Cardiac muscle cell (in vitro differentiated cells and primary cell): ENCODE measurements at regions not wholly inside any gene's neighbourhood (a gene's known extent, or its start where the extent isn't known, plus 50 kb on each side); places are given as distances from the start of the nearest gene placed in this dataset.

ENCODE experiments used
- DNase-seq, 2 donors: peaks; one replicate each; pipeline versions ENCODE4 v3.0.0 to v3.0.0-alpha.2; 2010 to 2017; ENCODE audit warnings: low read depth in 1 of 2, low spot score in 1 of 2
- H3K27ac ChIP-seq: fragments of 200-600 bp; sonication (generic); 2 replicates; pipeline ENCODE4 v1.5.1; 2016
- H3K27me3 ChIP-seq: fragments of 200-600 bp; sonication (generic); 2 replicates; pipeline ENCODE4 v1.6.0; 2016; ENCODE audit warnings: control low read depth
- H3K36me3 ChIP-seq: fragments of 200-600 bp; sonication (generic); 2 replicates; pipeline ENCODE4 v1.5.1; 2016; ENCODE audit warnings: control low read depth
- H3K4me1 ChIP-seq: fragments of 200-600 bp; sonication (generic); 2 replicates; pipeline ENCODE4 v1.8.1; 2017; ENCODE audit warnings: low read depth, mild to moderate bottlenecking, mixed run types
- H3K4me3 ChIP-seq: fragments of 200-600 bp; sonication (generic); 2 replicates; pipeline ENCODE4 v1.5.1; 2016; ENCODE audit warnings: mild to moderate bottlenecking
- H3K9me3 ChIP-seq: fragments of 200-600 bp; sonication (generic); 2 replicates; pipeline ENCODE4 v1.5.1; 2017; ENCODE audit warnings: low read depth, mild to moderate bottlenecking, control low read depth
- CTCF ChIP-seq: IDR thresholded peaks from 2 replicates; pipeline ENCODE4 v1.5.1; 2012; ENCODE audit warnings: low read depth, mild to moderate bottlenecking, low read length

GRCh38 chr11:121933294-121933693 lies 182.7 kb downstream of the BLID start:
- no peak for TF ChIP-seq CTCF

GRCh38 chr11:121932646-121933185 lies 183.3 kb downstream of the BLID start:
- Histone ChIP-seq H3K27me3 (no peaks in the 10 kb centered on the region), H3K4me3 (no peak overlapping the region), H3K4me1 (peaks cover 22% of the 10 kb centered on the region), H3K27ac (no peak overlapping the region), H3K9me3 (no peaks in the 10 kb centered on the region), H3K36me3 (no peaks in the 10 kb centered on the region)
- no peak for TF ChIP-seq CTCF
- DNase-seq: no peak

More at GRCh38 chr11:121933294-121933693, 182.7 kb downstream of the BLID start:
- H3K36me3 ChIP-seq: no peaks in the 10 kb centered on the region
- no peaks in the 10 kb centered on the region for H3K27me3 ChIP-seq
- no peaks in the 10 kb centered on the region for H3K9me3 ChIP-seq
- peaks cover 22% of the 10 kb centered on the region for H3K4me1 ChIP-seq
- DNase-seq: no peak
- no peak overlapping the region for H3K27ac ChIP-seq
- no peak overlapping the region for H3K4me3 ChIP-seq

GRCh38 chr11:121931748-121932352 lies 184.2 kb downstream of the BLID start:
- no peak for DNase-seq
- no peak overlapping the region for H3K27ac ChIP-seq
- no peak overlapping the region for H3K4me3 ChIP-seq
- peaks cover 22% of the 10 kb centered on the region for H3K4me1 ChIP-seq
- no peaks in the 10 kb centered on the region for H3K27me3 ChIP-seq
- no peaks in the 10 kb centered on the region for H3K9me3 ChIP-seq
- TF ChIP-seq CTCF: no peak
- H3K36me3 ChIP-seq: no peaks in the 10 kb centered on the region

GRCh38 chr11:121931121-121931520 lies 184.9 kb downstream of the BLID start:
- DNase-seq: no peak
- Histone ChIP-seq H3K9me3 (no peaks in the 10 kb centered on the region), H3K27me3 (no peaks in the 10 kb centered on the region), H3K27ac (no peak overlapping the region), H3K4me3 (no peak overlapping the region), H3K4me1 (peaks cover 22% of the 10 kb centered on the region), H3K36me3 (no peaks in the 10 kb centered on the region)
- no peak for TF ChIP-seq CTCF

- Histone ChIP-seq H3K27me3 (no peaks in the 10 kb centered on the region), H3K4me3 (peak overlapping the region; percentile 5), H3K9me3 (no peaks in the 10 kb centered on the region), H3K36me3 (no peaks in the 10 kb centered on the region), H3K27ac (peak overlapping the region; percentile 81), H3K4me1 (peaks cover 22% of the 10 kb centered on the region)
- peak in 1 of 2 donors; percentile 42 for DNase-seq
- no peak for TF ChIP-seq CTCF
These were observed 185.7 kb downstream of the BLID start for GRCh38 chr11:121930004-121930965.
